GM12874 (cell line): ENCODE measurements at regions not wholly inside any gene's neighbourhood (a gene's known extent, or its start where the extent isn't known, plus 50 kb on each side); places are given as distances from the start of the nearest gene placed in this dataset.

Experiments used
- TF ChIP-seq, protein P1 (sequence below): IDR thresholded peaks from 2 replicates; pipeline ENCODE4 v1.5.1; 2011; ENCODE audit warnings: low read depth, mild to moderate bottlenecking, control low read depth, low read length, moderate library complexity; ENCODE audit not compliant: insufficient read depth

DNA sequence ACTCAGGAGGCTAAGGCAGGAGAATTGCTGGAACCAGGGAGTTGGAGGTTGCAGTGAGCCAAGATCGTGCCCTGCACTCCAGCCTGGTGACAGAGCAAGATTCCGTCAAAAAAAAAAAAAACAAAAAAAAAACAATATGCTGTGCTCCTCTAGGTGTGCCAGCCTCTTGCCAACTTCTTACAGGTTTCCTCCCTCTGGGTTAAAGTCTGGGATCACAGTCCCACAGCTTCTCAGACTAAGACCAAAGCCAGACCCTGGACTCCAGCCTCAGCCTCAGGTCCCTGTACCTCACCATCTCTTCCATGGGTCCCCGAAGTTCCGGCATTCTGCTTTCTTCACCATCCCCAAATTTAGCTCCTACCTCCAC, 180.8 kb upstream of the MVB12B start:
- TF ChIP-seq, protein P1, sequence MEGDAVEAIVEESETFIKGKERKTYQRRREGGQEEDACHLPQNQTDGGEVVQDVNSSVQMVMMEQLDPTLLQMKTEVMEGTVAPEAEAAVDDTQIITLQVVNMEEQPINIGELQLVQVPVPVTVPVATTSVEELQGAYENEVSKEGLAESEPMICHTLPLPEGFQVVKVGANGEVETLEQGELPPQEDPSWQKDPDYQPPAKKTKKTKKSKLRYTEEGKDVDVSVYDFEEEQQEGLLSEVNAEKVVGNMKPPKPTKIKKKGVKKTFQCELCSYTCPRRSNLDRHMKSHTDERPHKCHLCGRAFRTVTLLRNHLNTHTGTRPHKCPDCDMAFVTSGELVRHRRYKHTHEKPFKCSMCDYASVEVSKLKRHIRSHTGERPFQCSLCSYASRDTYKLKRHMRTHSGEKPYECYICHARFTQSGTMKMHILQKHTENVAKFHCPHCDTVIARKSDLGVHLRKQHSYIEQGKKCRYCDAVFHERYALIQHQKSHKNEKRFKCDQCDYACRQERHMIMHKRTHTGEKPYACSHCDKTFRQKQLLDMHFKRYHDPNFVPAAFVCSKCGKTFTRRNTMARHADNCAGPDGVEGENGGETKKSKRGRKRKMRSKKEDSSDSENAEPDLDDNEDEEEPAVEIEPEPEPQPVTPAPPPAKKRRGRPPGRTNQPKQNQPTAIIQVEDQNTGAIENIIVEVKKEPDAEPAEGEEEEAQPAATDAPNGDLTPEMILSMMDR, result no peak

GRCh38 chr9:126146254-126147145, 180.1 kb upstream of the MVB12B start:
- TF ChIP-seq, protein P1, result peak; percentile 62

DNA sequence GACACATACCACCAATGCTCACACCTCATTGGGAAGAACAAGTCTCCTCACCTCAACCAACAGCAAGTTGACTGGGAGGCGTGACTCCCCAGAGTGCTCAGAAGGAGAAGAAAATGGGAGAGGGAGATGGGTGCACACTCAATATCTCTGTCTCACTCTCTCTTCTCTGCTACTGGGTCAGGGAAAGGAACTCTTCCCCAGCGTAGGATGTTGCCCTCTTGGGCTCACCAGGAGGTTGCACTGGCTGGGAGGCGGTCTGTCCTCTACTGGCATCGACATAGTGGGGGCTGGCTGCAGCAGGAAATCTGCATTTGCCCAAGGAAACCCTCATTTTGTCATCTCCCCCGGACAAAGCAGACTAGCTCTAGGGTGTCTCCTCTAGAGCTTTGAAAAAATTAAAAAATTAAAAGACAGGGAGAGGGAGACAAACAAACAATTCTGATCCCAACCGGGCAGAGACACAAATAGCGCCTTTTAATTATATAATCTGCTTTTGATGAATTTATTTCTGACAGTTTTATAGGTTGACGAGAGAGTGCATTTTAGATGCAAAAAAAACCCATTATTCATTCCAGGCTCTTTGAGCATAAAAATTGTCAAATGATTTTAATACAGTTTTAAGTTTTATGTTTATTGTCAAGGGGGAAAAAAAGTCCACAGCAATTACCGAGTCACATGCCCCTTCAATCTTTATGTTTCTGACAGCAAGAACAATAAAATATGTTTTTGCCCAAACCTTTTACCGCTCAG, 179.3 kb upstream of the MVB12B start:
- TF ChIP-seq, protein P1, result no peak

GRCh38 chr9:126147936-126148870, 178.4 kb upstream of the MVB12B start:
- TF ChIP-seq, protein P1, result no peak

DNA sequence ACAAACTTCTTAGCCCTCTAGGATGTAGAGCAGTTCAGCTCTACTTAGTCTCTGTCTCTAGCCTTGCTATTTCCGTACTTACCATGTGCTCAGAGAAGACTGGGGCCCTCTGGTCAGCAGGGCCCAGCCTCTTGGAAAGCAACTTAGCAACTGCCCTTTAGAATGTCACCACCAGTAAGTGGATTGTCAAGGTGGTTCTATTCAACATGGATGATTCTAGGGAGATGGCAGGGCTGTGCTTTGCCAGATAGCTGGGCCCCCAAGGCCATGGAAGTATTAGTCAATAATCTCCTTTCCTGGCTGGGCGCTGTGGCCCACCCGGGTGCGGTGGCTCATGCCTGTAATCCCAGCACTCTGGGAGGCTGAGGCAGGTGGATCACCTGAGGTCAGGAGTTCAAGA, 177.6 kb upstream of the MVB12B start:
- TF ChIP-seq, protein P1, result no peak

- TF ChIP-seq, protein P1, result no peak
Observed at GRCh38 chr9:126149661-126150060, 177.0 kb upstream of the MVB12B start.
